ENCODE measurements at regions not wholly inside any gene's neighbourhood (a gene's known extent, or its start where the extent isn't known, plus 50 kb on each side); places are given as distances from the start of the nearest gene placed in this dataset.

GRCh38 chr7:138204982-138205298 is 128.7 kb downstream of the AKR1D1 start:
- Histone ChIP-seq H3K79me2 (ENCODE audit: insufficient read depth, low read length) (no peaks in the 10 kb centered on the region), H3K27ac (ENCODE audit: low read depth, low read length) (no peak overlapping the region), H2AFZ (ENCODE audit: low read depth, low read length, poor library complexity, severe bottlenecking) (no peak overlapping the region), H3K4me3 (replicated peaks in 1 of 2; ENCODE audit: low read depth in 1 of 2, low read length in 2 of 2) (no peak overlapping the region), H3K9me2 (ENCODE audit: insufficient read depth) (no peaks in the 10 kb centered on the region), H3K9ac (ENCODE audit: low read length) (no peak overlapping the region), H4K20me1 (ENCODE audit: insufficient read depth) (no peaks in the 10 kb centered on the region), H3K9me3 (ENCODE audit: control insufficient read depth in 1 of 2, insufficient read depth in 1 of 2, low read depth in 1 of 2, low read length in 2 of 2) (no peaks in the 10 kb centered on the region), H3K27me3 (ENCODE audit: insufficient read depth, low read length) (no peaks in the 10 kb centered on the region), H3K36me3 (ENCODE audit: control insufficient read depth in 1 of 2, insufficient read depth in 2 of 2, low read length in 2 of 2) (no peaks in the 10 kb centered on the region), H3K4me1 (ENCODE audit: control insufficient read depth in 1 of 2, insufficient read depth in 2 of 2, low read length in 2 of 2) (no peaks in the 10 kb centered on the region), H3K4me2 (ENCODE audit: low read length) (no peak overlapping the region)
- ChIA-PET CTCF (no interaction called here), RAD21 (ENCODE audit: low non-redundant PET in 1 of 2, low total read pairs in 2 of 2, uncharacterized antibody in 2 of 2, unreplicated experiment in 2 of 2) (no interaction called here), POLR2A (interaction anchor here (0.6 kb wide), 1 partner anchor 20 kb away, joined by 4 read pairs; no protein-coding TSS in a partner anchor)
- DNase-seq (ENCODE audit: low read depth, low spot score), result no peak
- TF ChIP-seq EGR1 (IDR thresholded peaks at IDR 0.05; ENCODE audit: low read depth) (no peak), POLR2AphosphoS5 (IDR thresholded peaks at IDR 0.05; ENCODE audit: low read depth, low read length) (no peak), TCF7L2 (IDR thresholded peaks at IDR 0.05; ENCODE audit: borderline replicate concordance, extremely low read depth, insufficient read depth, insufficient read length) (no peak), EZH2phosphoT487 (IDR thresholded peaks at IDR 0.05; ENCODE audit: borderline replicate concordance) (no peak), SRF (IDR thresholded peaks at IDR 0.05; ENCODE audit: low read depth) (no peak), CTCF (IDR thresholded peaks at IDR 0.05 in 2 of 3, conservative IDR thresholded peaks at IDR 0.05 in 1 of 3; ENCODE audit: borderline replicate concordance in 1 of 3, insufficient read depth in 1 of 3, low read depth in 2 of 3, low read length in 2 of 3) (no peak), FOSL1 (IDR thresholded peaks at IDR 0.05; ENCODE audit: low read depth) (no peak), ELF1 (IDR thresholded peaks at IDR 0.05; ENCODE audit: borderline replicate concordance, low read depth) (no peak), MAX (IDR thresholded peaks at IDR 0.05) (no peak)
- TF ChIP-seq, protein P1, sequence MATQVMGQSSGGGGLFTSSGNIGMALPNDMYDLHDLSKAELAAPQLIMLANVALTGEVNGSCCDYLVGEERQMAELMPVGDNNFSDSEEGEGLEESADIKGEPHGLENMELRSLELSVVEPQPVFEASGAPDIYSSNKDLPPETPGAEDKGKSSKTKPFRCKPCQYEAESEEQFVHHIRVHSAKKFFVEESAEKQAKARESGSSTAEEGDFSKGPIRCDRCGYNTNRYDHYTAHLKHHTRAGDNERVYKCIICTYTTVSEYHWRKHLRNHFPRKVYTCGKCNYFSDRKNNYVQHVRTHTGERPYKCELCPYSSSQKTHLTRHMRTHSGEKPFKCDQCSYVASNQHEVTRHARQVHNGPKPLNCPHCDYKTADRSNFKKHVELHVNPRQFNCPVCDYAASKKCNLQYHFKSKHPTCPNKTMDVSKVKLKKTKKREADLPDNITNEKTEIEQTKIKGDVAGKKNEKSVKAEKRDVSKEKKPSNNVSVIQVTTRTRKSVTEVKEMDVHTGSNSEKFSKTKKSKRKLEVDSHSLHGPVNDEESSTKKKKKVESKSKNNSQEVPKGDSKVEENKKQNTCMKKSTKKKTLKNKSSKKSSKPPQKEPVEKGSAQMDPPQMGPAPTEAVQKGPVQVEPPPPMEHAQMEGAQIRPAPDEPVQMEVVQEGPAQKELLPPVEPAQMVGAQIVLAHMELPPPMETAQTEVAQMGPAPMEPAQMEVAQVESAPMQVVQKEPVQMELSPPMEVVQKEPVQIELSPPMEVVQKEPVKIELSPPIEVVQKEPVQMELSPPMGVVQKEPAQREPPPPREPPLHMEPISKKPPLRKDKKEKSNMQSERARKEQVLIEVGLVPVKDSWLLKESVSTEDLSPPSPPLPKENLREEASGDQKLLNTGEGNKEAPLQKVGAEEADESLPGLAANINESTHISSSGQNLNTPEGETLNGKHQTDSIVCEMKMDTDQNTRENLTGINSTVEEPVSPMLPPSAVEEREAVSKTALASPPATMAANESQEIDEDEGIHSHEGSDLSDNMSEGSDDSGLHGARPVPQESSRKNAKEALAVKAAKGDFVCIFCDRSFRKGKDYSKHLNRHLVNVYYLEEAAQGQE (IDR thresholded peaks at IDR 0.05; ENCODE audit: low read depth), result no peak
- ATAC-seq, result no peak
- intact Hi-C loops (cut with micrococcal nuclease), result no loop called here
- BruUV-seq (replicated peaks), result no TSS peak

Measured in HCT116 (cell line).